PC-3 (cell line): ENCODE measurements at regions not wholly inside any gene's neighbourhood (a gene's known extent, or its start where the extent isn't known, plus 50 kb on each side); places are given as distances from the start of the nearest gene placed in this dataset.

ENCODE experiments used
- EZH2 ChIP-seq: fragments of 300-600 bp; sonication (generic); IDR thresholded peaks from one replicate; pipeline ENCODE4 v1.6.1; 2017; ENCODE audit warnings: antibody characterized with exemption, mild to moderate bottlenecking, low read length; ENCODE audit not compliant: unreplicated experiment
- EZH2phosphoT487 ChIP-seq: fragments of 300-600 bp; sonication (generic); IDR thresholded peaks from 2 replicates; pipeline ENCODE4 v1.6.1; 2018; ENCODE audit warnings: mild to moderate bottlenecking, antibody characterized with exemption, low read length, borderline replicate concordance
- TF ChIP-seq, protein P1 (sequence below): fragments of 300-600 bp; sonication (generic); conservative IDR thresholded peaks from 2 replicates; pipeline ENCODE4 v1.5.1; 2017; ENCODE audit warnings: antibody characterized with exemption, low read depth, mild to moderate bottlenecking, low read length

DNA sequence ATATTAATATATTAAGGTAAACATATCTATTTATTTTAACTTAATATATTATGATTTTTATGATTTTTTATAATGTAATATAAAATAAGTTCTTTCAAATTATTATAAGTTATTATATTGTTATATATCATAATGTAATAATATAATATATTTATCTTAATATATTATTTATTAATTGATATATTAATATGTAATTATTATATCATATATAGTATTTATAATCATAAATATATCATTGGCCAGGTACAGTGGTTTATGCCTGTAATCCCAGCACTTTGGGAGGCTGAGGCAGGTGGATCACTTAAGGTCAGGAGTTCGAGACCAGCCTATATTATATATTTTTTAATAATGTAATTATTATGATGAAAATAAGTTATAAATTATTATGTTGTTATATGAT, 118.1 kb downstream of the MPP7 start:
- TF ChIP-seq EZH2 (no peak), EZH2phosphoT487 (no peak)
- TF ChIP-seq, protein P1, sequence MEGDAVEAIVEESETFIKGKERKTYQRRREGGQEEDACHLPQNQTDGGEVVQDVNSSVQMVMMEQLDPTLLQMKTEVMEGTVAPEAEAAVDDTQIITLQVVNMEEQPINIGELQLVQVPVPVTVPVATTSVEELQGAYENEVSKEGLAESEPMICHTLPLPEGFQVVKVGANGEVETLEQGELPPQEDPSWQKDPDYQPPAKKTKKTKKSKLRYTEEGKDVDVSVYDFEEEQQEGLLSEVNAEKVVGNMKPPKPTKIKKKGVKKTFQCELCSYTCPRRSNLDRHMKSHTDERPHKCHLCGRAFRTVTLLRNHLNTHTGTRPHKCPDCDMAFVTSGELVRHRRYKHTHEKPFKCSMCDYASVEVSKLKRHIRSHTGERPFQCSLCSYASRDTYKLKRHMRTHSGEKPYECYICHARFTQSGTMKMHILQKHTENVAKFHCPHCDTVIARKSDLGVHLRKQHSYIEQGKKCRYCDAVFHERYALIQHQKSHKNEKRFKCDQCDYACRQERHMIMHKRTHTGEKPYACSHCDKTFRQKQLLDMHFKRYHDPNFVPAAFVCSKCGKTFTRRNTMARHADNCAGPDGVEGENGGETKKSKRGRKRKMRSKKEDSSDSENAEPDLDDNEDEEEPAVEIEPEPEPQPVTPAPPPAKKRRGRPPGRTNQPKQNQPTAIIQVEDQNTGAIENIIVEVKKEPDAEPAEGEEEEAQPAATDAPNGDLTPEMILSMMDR: no peak
